ENCODE measurements at regions not wholly inside any gene's neighbourhood (a gene's known extent, or its start where the extent isn't known, plus 50 kb on each side); places are given as distances from the start of the nearest gene placed in this dataset.
A peak's percentile ranks its signal among the peaks of the same experiment; 100 is the strongest.

DNA sequence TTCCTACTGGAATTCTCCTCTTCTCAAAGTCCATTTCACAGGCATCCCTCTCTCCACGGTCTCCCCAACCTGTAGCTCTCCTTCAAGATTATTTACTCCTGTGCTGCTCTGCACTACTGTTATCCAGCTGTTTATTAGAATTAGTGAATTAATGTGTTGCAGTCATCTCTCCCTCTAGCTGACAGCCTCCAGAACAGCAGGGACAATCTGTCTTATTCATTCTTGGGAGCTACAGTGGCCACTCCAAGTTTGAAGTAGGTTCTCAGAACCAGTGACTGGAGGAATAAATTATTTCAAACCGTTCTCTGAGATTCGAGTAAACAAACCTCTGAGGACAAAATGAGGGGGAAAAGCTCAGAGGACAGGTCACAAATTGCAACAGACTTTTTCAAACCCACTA, 330.9 kb downstream of the RRAGC start:
- Histone ChIP-seq H3K36me3 (no peaks in the 10 kb centered on the region), H3K4me1 (peaks cover 0 to 9% (median 0%) of the 10 kb centered on the region in 6 donors), H3K4me3 (no peak overlapping the region), H3K27ac (no peak overlapping the region), H3K27me3 (replicated peaks in 1 of 7) (peaks cover 0 to 9% (median 0%) of the 10 kb centered on the region in 7 donors), H3K9me3 (no peaks in the 10 kb centered on the region)
- no peak for DNase-seq
- TF ChIP-seq POLR2A (IDR thresholded peaks at IDR 0.05), result no peak
- TF ChIP-seq POLR2AphosphoS5 (IDR thresholded peaks at IDR 0.05), result no peak
- TF ChIP-seq, protein P1, sequence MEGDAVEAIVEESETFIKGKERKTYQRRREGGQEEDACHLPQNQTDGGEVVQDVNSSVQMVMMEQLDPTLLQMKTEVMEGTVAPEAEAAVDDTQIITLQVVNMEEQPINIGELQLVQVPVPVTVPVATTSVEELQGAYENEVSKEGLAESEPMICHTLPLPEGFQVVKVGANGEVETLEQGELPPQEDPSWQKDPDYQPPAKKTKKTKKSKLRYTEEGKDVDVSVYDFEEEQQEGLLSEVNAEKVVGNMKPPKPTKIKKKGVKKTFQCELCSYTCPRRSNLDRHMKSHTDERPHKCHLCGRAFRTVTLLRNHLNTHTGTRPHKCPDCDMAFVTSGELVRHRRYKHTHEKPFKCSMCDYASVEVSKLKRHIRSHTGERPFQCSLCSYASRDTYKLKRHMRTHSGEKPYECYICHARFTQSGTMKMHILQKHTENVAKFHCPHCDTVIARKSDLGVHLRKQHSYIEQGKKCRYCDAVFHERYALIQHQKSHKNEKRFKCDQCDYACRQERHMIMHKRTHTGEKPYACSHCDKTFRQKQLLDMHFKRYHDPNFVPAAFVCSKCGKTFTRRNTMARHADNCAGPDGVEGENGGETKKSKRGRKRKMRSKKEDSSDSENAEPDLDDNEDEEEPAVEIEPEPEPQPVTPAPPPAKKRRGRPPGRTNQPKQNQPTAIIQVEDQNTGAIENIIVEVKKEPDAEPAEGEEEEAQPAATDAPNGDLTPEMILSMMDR (IDR thresholded peaks at IDR 0.05 in 8 of 11, conservative IDR thresholded peaks at IDR 0.05 in 3 of 11), result no peak
- intact Hi-C loops (cut with DNase I; ENCODE audit: low total_unique reads), result no loop called here
- 54 to 70% (median 65%) methylated on average over 3 of the region's 3 CpGs for WGBS, 5 donors

DNA sequence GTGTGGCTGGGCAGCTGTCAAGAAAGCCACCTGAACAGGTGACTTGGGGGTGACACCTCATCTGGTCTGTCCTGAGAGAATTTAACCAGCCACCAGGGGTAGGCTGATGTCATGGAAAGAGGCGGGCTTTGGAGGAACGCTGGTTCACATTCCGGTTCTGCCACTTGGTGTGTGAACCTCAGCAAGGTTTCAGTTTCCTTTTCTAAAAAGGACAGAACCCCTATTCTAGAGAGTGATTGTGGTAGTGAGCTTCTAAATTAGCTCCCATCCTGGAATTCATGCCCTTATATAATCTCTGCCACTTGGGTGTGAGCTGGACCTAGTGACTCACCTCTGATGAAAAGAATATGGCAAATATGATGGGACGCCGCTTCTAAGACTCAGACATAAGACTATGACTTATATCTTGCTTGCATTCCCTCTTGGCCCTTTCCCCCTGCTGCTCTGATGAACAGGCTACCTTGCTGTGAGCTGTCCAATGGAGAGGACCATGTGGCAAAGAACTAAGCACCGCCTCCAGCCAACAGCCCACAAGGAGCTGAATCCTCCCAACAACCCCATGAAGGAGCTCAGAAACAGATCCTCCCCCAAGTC, 332.1 kb downstream of the RRAGC start:
- peak overlapping the region in 1 of 8 donors; percentile 15 for H3K4me3 ChIP-seq

DNA sequence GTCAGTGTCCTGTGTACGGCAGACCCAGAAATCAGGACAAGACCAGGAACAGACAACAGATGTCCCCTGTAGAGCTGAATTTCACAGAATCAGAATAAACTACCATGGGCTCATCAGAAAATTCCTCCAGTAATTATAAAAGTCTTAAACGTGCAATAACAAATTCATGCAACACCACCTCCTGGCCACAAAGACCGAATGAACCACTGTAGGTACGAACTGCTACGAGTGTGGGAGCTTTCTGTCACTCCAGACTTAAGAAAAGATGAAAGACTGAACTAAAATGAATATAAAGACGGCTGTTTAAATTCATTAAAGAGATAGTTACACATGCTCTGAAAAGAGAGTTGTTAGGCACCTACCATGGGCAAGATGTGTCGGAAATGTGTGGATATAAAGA, 333.5 kb downstream of the RRAGC start:
- TF ChIP-seq POLR2A (IDR thresholded peaks at IDR 0.05) (no peak), POLR2AphosphoS5 (IDR thresholded peaks at IDR 0.05) (no peak)
- TF ChIP-seq, protein P1 (IDR thresholded peaks at IDR 0.05 in 8 of 11, conservative IDR thresholded peaks at IDR 0.05 in 3 of 11), result no peak
- 84 to 87% (median 84%) methylated on average over 7 of the region's 7 CpGs for WGBS, 5 donors

More for the DNA sequence above, 332.1 kb downstream of the RRAGC start:
- Histone ChIP-seq H3K27ac (no peak overlapping the region), H3K9me3 (no peaks in the 10 kb centered on the region), H3K4me1 (peaks cover 0 to 9% (median 0%) of the 10 kb centered on the region in 6 donors), H3K36me3 (no peaks in the 10 kb centered on the region), H3K27me3 (replicated peaks in 1 of 7) (peaks cover 0 to 20% (median 0%) of the 10 kb centered on the region in 7 donors)
- TF ChIP-seq POLR2AphosphoS5 (IDR thresholded peaks at IDR 0.05), result no peak
- no peak for TF ChIP-seq POLR2A (IDR thresholded peaks at IDR 0.05)
- TF ChIP-seq, protein P1 (IDR thresholded peaks at IDR 0.05 in 8 of 11, conservative IDR thresholded peaks at IDR 0.05 in 3 of 11), result peak in 5 of 11 experiments; percentile 6 to 35 (median 23)
- no peak for DNase-seq
- 55 to 68% (median 60%) methylated on average over 6 of the region's 6 CpGs for WGBS, 5 donors
- intact Hi-C loops (cut with DNase I; ENCODE audit: low total_unique reads), result no loop called here

DNA sequence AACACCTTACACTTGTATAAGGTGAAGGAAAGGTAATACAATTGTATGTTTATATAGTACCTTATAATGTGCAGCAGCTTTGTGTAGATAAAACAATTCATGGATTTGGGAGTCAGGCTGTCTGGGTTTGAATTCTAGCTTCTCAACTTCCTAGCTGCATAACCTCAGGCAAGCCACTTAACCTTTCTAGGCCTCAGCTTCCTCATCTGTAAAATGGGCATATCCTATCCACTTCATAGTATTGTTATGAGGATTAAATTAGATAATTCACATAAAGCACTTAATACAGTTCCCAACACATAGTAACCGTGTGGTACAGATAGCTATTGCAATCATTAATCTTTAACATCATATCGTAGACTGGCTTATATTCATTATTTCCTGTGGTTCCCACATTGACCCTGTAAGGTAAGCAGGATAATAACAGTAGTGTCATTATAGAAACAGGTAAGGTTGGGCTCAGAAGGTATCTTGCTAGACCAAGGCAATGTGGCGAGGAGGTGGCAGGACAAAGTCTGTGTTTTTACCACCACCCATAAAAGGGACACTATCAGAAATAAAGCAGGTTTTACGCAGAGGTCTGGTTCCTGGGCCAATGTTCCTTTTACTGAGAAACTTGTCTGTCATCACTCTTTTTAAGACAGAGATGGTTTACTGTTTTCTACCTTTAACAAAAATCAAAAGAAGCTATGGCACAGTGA, 334.1 kb downstream of the RRAGC start:
- Histone ChIP-seq H3K4me3 (no peak overlapping the region), H3K4me1 (peaks cover 0 to 9% (median 0%) of the 10 kb centered on the region in 6 donors), H3K9me3 (no peaks in the 10 kb centered on the region), H3K27me3 (replicated peaks in 1 of 7) (peaks cover 0 to 27% (median 0%) of the 10 kb centered on the region in 7 donors), H3K27ac (no peak overlapping the region), H3K36me3 (no peaks in the 10 kb centered on the region)
- WGBS, 5 donors, result 89 to 91% (median 90%) methylated on average over 4 of the region's 4 CpGs
- intact Hi-C loops (cut with DNase I; ENCODE audit: low total_unique reads), result no loop called here
- DNase-seq, result no peak
- TF ChIP-seq POLR2A (IDR thresholded peaks at IDR 0.05), result no peak
- no peak for TF ChIP-seq POLR2AphosphoS5 (IDR thresholded peaks at IDR 0.05)

More for the DNA sequence above, 333.5 kb downstream of the RRAGC start:
- DNase-seq, result no peak
- peaks cover 0 to 27% (median 0%) of the 10 kb centered on the region in 7 donors for H3K27me3 ChIP-seq (replicated peaks in 1 of 7)
- no peak overlapping the region for H3K27ac ChIP-seq
- H3K4me1 ChIP-seq, result peaks cover 0 to 9% (median 0%) of the 10 kb centered on the region in 6 donors
- H3K36me3 ChIP-seq, result no peaks in the 10 kb centered on the region
- H3K9me3 ChIP-seq, result no peaks in the 10 kb centered on the region
- H3K4me3 ChIP-seq, result no peak overlapping the region
- intact Hi-C loops (cut with DNase I; ENCODE audit: low total_unique reads), result no loop called here

Data from spleen (tissue), 11 donors.